COLO668 (cell line): ENCODE measurements at regions not wholly inside any gene's neighbourhood (a gene's known extent, or its start where the extent isn't known, plus 50 kb on each side); places are given as distances from the start of the nearest gene placed in this dataset.
"Not testable (repeated sequence)": the region's sequence is repeated elsewhere in the genome, so short reads cannot be mapped to it uniquely, and the experiment has no call there.

Experiments
- DNase-seq: peaks from one replicate; lab custom pipeline; 2025; ENCODE audit not compliant: unreplicated experiment; lab: John Stamatoyannopoulos, UW

- DNase-seq, result not testable (repeated sequence)
Observed at GRCh38 chr7:121526210-121526609, 130.1 kb upstream of the FAM3C start.

- DNase-seq, result no peak
Observed at GRCh38 chr7:121525155-121525819, 129.2 kb upstream of the FAM3C start.

- DNase-seq, result no peak
Observed at GRCh38 chr7:121521711-121522400, 125.7 kb upstream of the FAM3C start.

GRCh38 chr7:121520911-121521310 is 124.8 kb upstream of the FAM3C start:
- DNase-seq, result no peak

GRCh38 chr7:121519548-121520521 is 123.7 kb upstream of the FAM3C start:
- no peak for DNase-seq

- DNase-seq, result no peak
Observed at GRCh38 chr7:121517591-121517990, 121.5 kb upstream of the FAM3C start.

- no peak for DNase-seq
Observed at GRCh38 chr7:121516821-121517220, 120.7 kb upstream of the FAM3C start.

GRCh38 chr7:121515630-121516401 is 119.7 kb upstream of the FAM3C start:
- DNase-seq, result no peak

GRCh38 chr7:121515229-121515628 is 119.1 kb upstream of the FAM3C start:
- no peak for DNase-seq

- no peak for DNase-seq
Observed at GRCh38 chr7:121513105-121513504, 117.0 kb upstream of the FAM3C start.

- DNase-seq, result no peak
Observed at GRCh38 chr7:121510858-121511482, 114.9 kb upstream of the FAM3C start.

- no peak for DNase-seq
Observed at GRCh38 chr7:121510302-121510701, 114.2 kb upstream of the FAM3C start.

GRCh38 chr7:121505540-121506182 is 109.6 kb upstream of the FAM3C start:
- no peak for DNase-seq

GRCh38 chr7:121505021-121505420 is 108.9 kb upstream of the FAM3C start:
- DNase-seq, result no peak

- no peak for DNase-seq
Observed at GRCh38 chr7:121504482-121504881, 108.4 kb upstream of the FAM3C start.

- no peak for DNase-seq
Observed at GRCh38 chr7:121503730-121504129, 107.6 kb upstream of the FAM3C start.

GRCh38 chr7:121503039-121503438 is 106.9 kb upstream of the FAM3C start:
- no peak for DNase-seq

- no peak for DNase-seq
Observed at GRCh38 chr7:121501566-121501965, 105.5 kb upstream of the FAM3C start.

GRCh38 chr7:121500360-121501058 is 104.4 kb upstream of the FAM3C start:
- DNase-seq, result no peak
